Mesenchymal stem cell (in vitro differentiated cells and primary cell): ENCODE measurements at regions not wholly inside any gene's neighbourhood (a gene's known extent, or its start where the extent isn't known, plus 50 kb on each side); places are given as distances from the start of the nearest gene placed in this dataset.

Source experiments
- DNase-seq: peaks from one replicate; pipeline ENCODE4 v3.0.0-alpha.2; 2013
- H2AFZ ChIP-seq: one replicate; pipeline ENCODE4 v1.6.1; 2013; ENCODE audit warnings: low read depth, mild to moderate bottlenecking, control low read depth, inconsistent platforms, low read length, moderate library complexity
- H2AK5ac ChIP-seq: 2 replicates; pipeline ENCODE4 v1.6.1; 2013; ENCODE audit warnings: low read length, moderate library complexity, mild to moderate bottlenecking, inconsistent platforms; ENCODE audit not compliant: severe bottlenecking
- H2BK120ac ChIP-seq: one replicate; pipeline ENCODE4 v1.6.1; 2013; ENCODE audit warnings: low read depth, mild to moderate bottlenecking, inconsistent platforms, low read length, moderate library complexity
- H2BK12ac ChIP-seq, 2 experiments: one replicate each; pipeline ENCODE4 v1.6.1; 2013; ENCODE audit warnings: inconsistent platforms in 2 of 2, low read length in 2 of 2, mild to moderate bottlenecking in 2 of 2, moderate library complexity in 2 of 2, control low read depth in 1 of 2
- H2BK15ac ChIP-seq: one replicate; pipeline ENCODE4 v1.6.1; 2013; ENCODE audit warnings: mild to moderate bottlenecking, low read depth, inconsistent platforms; ENCODE audit not compliant: poor library complexity, severe bottlenecking
- H2BK5ac ChIP-seq: 2 replicates; pipeline ENCODE4 v1.6.1; 2013; ENCODE audit warnings: low read depth, mild to moderate bottlenecking, low read length, control low read depth, inconsistent platforms; ENCODE audit not compliant: poor library complexity, severe bottlenecking
- H3K14ac ChIP-seq, 2 experiments: one replicate each; pipeline ENCODE4 v1.6.1; 2013; ENCODE audit warnings: inconsistent platforms in 2 of 2, low read length in 2 of 2, control low read depth in 1 of 2, mild to moderate bottlenecking in 1 of 2, moderate library complexity in 1 of 2
- H3K18ac ChIP-seq, 2 experiments: one replicate each; pipeline ENCODE4 v1.6.1; 2013; ENCODE audit warnings: inconsistent platforms in 2 of 2, low read length in 2 of 2, control low read depth in 1 of 2, low read depth in 1 of 2, mild to moderate bottlenecking in 1 of 2
- H3K23ac ChIP-seq, 2 experiments: one replicate each; pipeline ENCODE4 v1.6.1; 2013; ENCODE audit warnings: inconsistent platforms in 2 of 2, low read length in 2 of 2, mild to moderate bottlenecking in 2 of 2, moderate library complexity in 2 of 2, control low read depth in 1 of 2
- H3K27ac ChIP-seq: 2 replicates; pipeline ENCODE4 v1.5.1; 2013; ENCODE audit warnings: mild to moderate bottlenecking, moderate library complexity, low read length, control low read depth, inconsistent platforms; ENCODE audit not compliant: poor library complexity, severe bottlenecking
- H3K27me3 ChIP-seq, 2 experiments: 2 replicates each; pipeline versions ENCODE4 v1.6.1 to v1.7.0; 2013; ENCODE audit warnings: low read length in 2 of 2, mild to moderate bottlenecking in 2 of 2, moderate library complexity in 2 of 2, control low read depth in 1 of 2, inconsistent platforms in 1 of 2; ENCODE audit not compliant: control insufficient read depth in 1 of 2, insufficient read depth in 1 of 2
- H3K36me3 ChIP-seq, 2 experiments: 2 replicates each; pipeline versions ENCODE4 v1.6.1 to v1.7.0; 2013; ENCODE audit warnings: low read length in 2 of 2, control low read depth in 1 of 2, inconsistent platforms in 1 of 2, low read depth in 1 of 2, mild to moderate bottlenecking in 1 of 2; ENCODE audit not compliant: insufficient read depth in 2 of 2, control insufficient read depth in 1 of 2
- H3K4ac ChIP-seq, 2 experiments: one replicate each; pipeline ENCODE4 v1.6.1; 2013; ENCODE audit warnings: inconsistent platforms in 2 of 2, low read length in 2 of 2, mild to moderate bottlenecking in 2 of 2, moderate library complexity in 2 of 2, control low read depth in 1 of 2, low read depth in 1 of 2
- H3K4me1 ChIP-seq: 2 replicates; pipeline ENCODE4 v1.6.1; 2013; ENCODE audit warnings: low read depth, low read length, control low read depth; ENCODE audit not compliant: control insufficient read depth, insufficient read depth
- H3K4me2 ChIP-seq: 2 replicates; pipeline ENCODE4 v1.6.1; 2013; ENCODE audit warnings: low read length, mild to moderate bottlenecking, inconsistent platforms; ENCODE audit not compliant: poor library complexity, severe bottlenecking
- H3K4me3 ChIP-seq, 2 experiments: 2 replicates each; pipeline versions ENCODE4 v1.5.1 to v1.7.0; 2013; ENCODE audit warnings: low read length in 2 of 2, mild to moderate bottlenecking in 2 of 2, control low read depth in 1 of 2, low read depth in 1 of 2; ENCODE audit not compliant: insufficient read depth in 1 of 2
- H3K79me1 ChIP-seq: replicated peaks from 2 replicates; pipeline ENCODE4 v1.6.1; 2013; ENCODE audit warnings: mild to moderate bottlenecking, control low read depth, low read length, inconsistent platforms; ENCODE audit not compliant: poor library complexity, severe bottlenecking
- H3K9ac ChIP-seq: 2 replicates; pipeline ENCODE4 v1.7.0; 2013; ENCODE audit warnings: mild to moderate bottlenecking, low read length, moderate library complexity
- H3K9me3 ChIP-seq: 2 replicates; pipeline ENCODE4 v1.7.0; 2013; ENCODE audit warnings: mild to moderate bottlenecking, low read length; ENCODE audit not compliant: control insufficient read depth
- H4K8ac ChIP-seq: one replicate; pipeline ENCODE4 v1.6.1; 2013; ENCODE audit warnings: inconsistent platforms, mild to moderate bottlenecking, low read length, moderate library complexity
- H4K91ac ChIP-seq: one replicate; pipeline ENCODE4 v1.6.1; 2013; ENCODE audit warnings: mild to moderate bottlenecking, low read length, inconsistent platforms
- WGBS: methylation state at CpG from one replicate; pipeline ENCODE4 v1.1.7; 2013; ENCODE audit warnings: mixed read lengths; 5-methylcytosine and 5-hydroxymethylcytosine counted together

GRCh38 chr16:8489580-8489979 lies 100.7 kb downstream of the TMEM114 start:
- Histone ChIP-seq H2BK120ac (no peak overlapping the region), H3K14ac (no peak overlapping the region), H2AFZ (no peak overlapping the region), H3K23ac (no peak overlapping the region), H3K4me1 (no peaks in the 10 kb centered on the region), H4K91ac (no peak overlapping the region), H3K4ac (no peak overlapping the region), H2BK15ac (no peak overlapping the region), H3K9me3 (no peaks in the 10 kb centered on the region), H3K27me3 (no peaks in the 10 kb centered on the region), H2BK12ac (no peak overlapping the region), H3K9ac (no peak overlapping the region), H2BK5ac (no peak overlapping the region), H3K18ac (no peak overlapping the region), H2AK5ac (no peak overlapping the region), H3K4me2 (no peak overlapping the region), H3K27ac (no peak overlapping the region), H3K4me3 (no peak overlapping the region), H4K8ac (no peak overlapping the region), H3K79me1 (no peaks in the 10 kb centered on the region), H3K36me3 (no peaks in the 10 kb centered on the region)
- 76% methylated on average over 2 of the region's 3 CpGs for WGBS
- DNase-seq: no peak

GRCh38 chr16:8486985-8487384 lies 103.3 kb downstream of the TMEM114 start:
- Histone ChIP-seq H4K91ac (no peak overlapping the region), H3K4me3 (no peak overlapping the region), H3K4me2 (no peak overlapping the region), H2AK5ac (no peak overlapping the region), H2BK15ac (no peak overlapping the region), H3K27me3 (no peaks in the 10 kb centered on the region), H2BK120ac (no peak overlapping the region), H3K36me3 (no peaks in the 10 kb centered on the region), H4K8ac (no peak overlapping the region), H3K14ac (no peak overlapping the region), H3K18ac (no peak overlapping the region), H3K27ac (no peak overlapping the region), H3K23ac (no peak overlapping the region), H3K9ac (no peak overlapping the region), H2AFZ (no peak overlapping the region), H3K4ac (no peak overlapping the region), H3K9me3 (peaks cover 2% of the 10 kb centered on the region), H2BK5ac (no peak overlapping the region), H3K79me1 (no peaks in the 10 kb centered on the region), H2BK12ac (no peak overlapping the region), H3K4me1 (no peaks in the 10 kb centered on the region)
- DNase-seq: no peak
- WGBS: 67% methylated on average over 3 of the region's 3 CpGs

DNA sequence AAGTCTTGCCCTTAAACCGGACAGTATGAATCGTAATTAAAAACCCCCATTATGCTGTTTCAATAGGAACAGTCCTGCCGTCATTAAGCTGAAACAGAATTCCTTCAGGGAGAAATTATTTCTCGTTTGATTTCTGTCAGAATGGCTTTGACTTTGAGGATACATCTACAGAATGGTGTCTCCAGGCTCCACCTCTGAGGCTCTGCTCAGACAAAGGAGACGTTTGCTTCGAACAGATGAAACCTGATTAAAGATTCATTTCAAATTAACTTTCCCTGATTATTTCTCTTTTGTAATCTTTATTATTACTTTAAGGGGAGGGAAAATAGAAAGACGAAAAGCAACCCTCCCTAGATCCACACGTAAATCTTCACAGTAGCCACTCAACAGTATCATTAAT lies 106.9 kb downstream of the TMEM114 start:
- H2BK120ac ChIP-seq: no peak overlapping the region
- no peak overlapping the region for H2BK15ac ChIP-seq
- no peaks in the 10 kb centered on the region for H3K27me3 ChIP-seq
- no peak overlapping the region for H2AFZ ChIP-seq
- H3K14ac ChIP-seq: no peak overlapping the region
- H2BK5ac ChIP-seq: no peak overlapping the region
- H3K4ac ChIP-seq: no peak overlapping the region
- no peak for DNase-seq
- H2AK5ac ChIP-seq: no peak overlapping the region
- H3K4me1 ChIP-seq: no peaks in the 10 kb centered on the region
- WGBS: 67% methylated on average over 5 of the region's 8 CpGs
- no peak overlapping the region for H3K4me3 ChIP-seq
- peaks cover 4% of the 10 kb centered on the region for H3K9me3 ChIP-seq
- H4K91ac ChIP-seq: no peak overlapping the region
- no peak overlapping the region for H3K4me2 ChIP-seq
- H4K8ac ChIP-seq: no peak overlapping the region
- H3K9ac ChIP-seq: no peak overlapping the region
- H3K79me1 ChIP-seq: no peaks in the 10 kb centered on the region
- H2BK12ac ChIP-seq: no peak overlapping the region
- H3K36me3 ChIP-seq: no peaks in the 10 kb centered on the region
- H3K23ac ChIP-seq: no peak overlapping the region
- no peak overlapping the region for H3K27ac ChIP-seq
- H3K18ac ChIP-seq: no peak overlapping the region

GRCh38 chr16:8481810-8482209 lies 108.5 kb downstream of the TMEM114 start:
- Histone ChIP-seq H3K4me3 (no peak overlapping the region), H3K18ac (no peak overlapping the region), H3K9ac (no peak overlapping the region), H3K4me1 (no peaks in the 10 kb centered on the region), H2AFZ (no peak overlapping the region), H2AK5ac (no peak overlapping the region), H3K27me3 (no peaks in the 10 kb centered on the region), H2BK120ac (no peak overlapping the region), H3K4me2 (no peak overlapping the region), H2BK12ac (no peak overlapping the region), H2BK15ac (no peak overlapping the region), H3K36me3 (no peaks in the 10 kb centered on the region), H3K79me1 (no peaks in the 10 kb centered on the region), H3K27ac (no peak overlapping the region), H4K8ac (no peak overlapping the region), H3K14ac (no peak overlapping the region), H3K4ac (no peak overlapping the region), H3K9me3 (peaks cover 4% of the 10 kb centered on the region), H2BK5ac (no peak overlapping the region), H3K23ac (no peak overlapping the region), H4K91ac (no peak overlapping the region)
- no peak for DNase-seq
- WGBS: 66% methylated on average over 3 of the region's 3 CpGs
